ENCODE measurements at regions not wholly inside any gene's neighbourhood (a gene's known extent, or its start where the extent isn't known, plus 50 kb on each side); places are given as distances from the start of the nearest gene placed in this dataset.
"Not testable (repeated sequence)": the region's sequence is repeated elsewhere in the genome, so short reads cannot be mapped to it uniquely, and the experiment has no call there.

GRCh38 chr2:59182249-59182648, 941.1 kb upstream of the FANCL start:
- no peaks in the 10 kb centered on the region for H3K27me3 ChIP-seq (ENCODE audit: control insufficient read depth, insufficient read depth, low read length)
- H3K9ac ChIP-seq (ENCODE audit: low read length), result no peak overlapping the region
- H3K4me3 ChIP-seq (ENCODE audit: low read length), result no peak overlapping the region
- no peaks in the 10 kb centered on the region for H3K36me3 ChIP-seq (ENCODE audit: control insufficient read depth, insufficient read depth, low read length)
- no peaks in the 10 kb centered on the region for H3K4me1 ChIP-seq (ENCODE audit: control insufficient read depth, insufficient read depth, low read length)
- no peak overlapping the region for H3K27ac ChIP-seq (ENCODE audit: low read depth, low read length)

DNA sequence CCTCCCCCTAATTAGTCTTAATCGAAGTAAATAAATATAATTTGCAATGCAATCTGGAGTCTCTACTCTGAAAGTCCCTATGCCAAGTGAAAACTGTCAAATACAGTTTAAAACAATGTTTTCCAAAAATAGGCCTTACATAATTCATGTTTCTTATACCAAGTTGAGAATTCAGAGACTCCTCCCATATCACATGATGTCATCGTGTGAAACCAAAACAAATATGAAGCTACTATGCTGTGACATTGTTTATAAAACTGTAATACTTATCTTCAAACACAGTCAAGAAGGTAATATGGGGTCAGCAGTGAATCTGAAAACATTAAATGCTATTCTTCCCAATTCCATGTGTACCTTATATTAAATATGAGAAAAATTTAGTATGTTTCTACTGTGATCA, 940.2 kb upstream of the FANCL start:
- Histone ChIP-seq H3K4me3 (ENCODE audit: low read length) (no peak overlapping the region), H3K27me3 (ENCODE audit: control insufficient read depth, insufficient read depth, low read length) (no peaks in the 10 kb centered on the region), H3K36me3 (ENCODE audit: control insufficient read depth, insufficient read depth, low read length) (no peaks in the 10 kb centered on the region), H3K4me1 (ENCODE audit: control insufficient read depth, insufficient read depth, low read length) (no peaks in the 10 kb centered on the region), H3K9ac (ENCODE audit: low read length) (no peak overlapping the region), H3K27ac (ENCODE audit: low read depth, low read length) (no peak overlapping the region)

- H3K27ac ChIP-seq (ENCODE audit: low read depth, low read length), result no peak overlapping the region
- no peaks in the 10 kb centered on the region for H3K36me3 ChIP-seq (ENCODE audit: control insufficient read depth, insufficient read depth, low read length)
- no peaks in the 10 kb centered on the region for H3K27me3 ChIP-seq (ENCODE audit: control insufficient read depth, insufficient read depth, low read length)
- no peak overlapping the region for H3K4me3 ChIP-seq (ENCODE audit: low read length)
- H3K9ac ChIP-seq (ENCODE audit: low read length), result no peak overlapping the region
- H3K4me1 ChIP-seq (ENCODE audit: control insufficient read depth, insufficient read depth, low read length), result no peaks in the 10 kb centered on the region
Observed at GRCh38 chr2:59180621-59181020, 939.5 kb upstream of the FANCL start.

GRCh38 chr2:59180111-59180510, 939.0 kb upstream of the FANCL start:
- no peaks in the 10 kb centered on the region for H3K36me3 ChIP-seq (ENCODE audit: control insufficient read depth, insufficient read depth, low read length)

GRCh38 chr2:59177748-59178147, 936.6 kb upstream of the FANCL start:
- no peaks in the 10 kb centered on the region for H3K4me1 ChIP-seq (ENCODE audit: control insufficient read depth, insufficient read depth, low read length)
- H3K27me3 ChIP-seq (ENCODE audit: control insufficient read depth, insufficient read depth, low read length), result no peaks in the 10 kb centered on the region
- H3K9ac ChIP-seq (ENCODE audit: low read length), result no peak overlapping the region

More at GRCh38 chr2:59180111-59180510, 939.0 kb upstream of the FANCL start:
- H3K4me1 ChIP-seq (ENCODE audit: control insufficient read depth, insufficient read depth, low read length), result no peaks in the 10 kb centered on the region
- H3K4me3 ChIP-seq (ENCODE audit: low read length), result no peak overlapping the region
- no peak overlapping the region for H3K27ac ChIP-seq (ENCODE audit: low read depth, low read length)
- H3K27me3 ChIP-seq (ENCODE audit: control insufficient read depth, insufficient read depth, low read length), result no peaks in the 10 kb centered on the region
- H3K9ac ChIP-seq (ENCODE audit: low read length), result no peak overlapping the region

GRCh38 chr2:59176737-59177136, 935.6 kb upstream of the FANCL start:
- no peaks in the 10 kb centered on the region for H3K4me1 ChIP-seq (ENCODE audit: control insufficient read depth, insufficient read depth, low read length)
- H3K27ac ChIP-seq (ENCODE audit: low read depth, low read length), result no peak overlapping the region
- H3K36me3 ChIP-seq (ENCODE audit: control insufficient read depth, insufficient read depth, low read length), result no peaks in the 10 kb centered on the region
- H3K4me3 ChIP-seq (ENCODE audit: low read length), result no peak overlapping the region
- H3K27me3 ChIP-seq (ENCODE audit: control insufficient read depth, insufficient read depth, low read length), result no peaks in the 10 kb centered on the region
- no peak overlapping the region for H3K9ac ChIP-seq (ENCODE audit: low read length)

More at GRCh38 chr2:59177748-59178147, 936.6 kb upstream of the FANCL start:
- no peak overlapping the region for H3K4me3 ChIP-seq (ENCODE audit: low read length)
- H3K36me3 ChIP-seq (ENCODE audit: control insufficient read depth, insufficient read depth, low read length), result no peaks in the 10 kb centered on the region
- no peak overlapping the region for H3K27ac ChIP-seq (ENCODE audit: low read depth, low read length)

- no peak overlapping the region for H3K4me3 ChIP-seq (ENCODE audit: low read length)
- H3K36me3 ChIP-seq (ENCODE audit: control insufficient read depth, insufficient read depth, low read length), result no peaks in the 10 kb centered on the region
Observed at GRCh38 chr2:59174536-59175243, 933.6 kb upstream of the FANCL start.

GRCh38 chr2:59173325-59173724, 932.2 kb upstream of the FANCL start:
- H3K9ac ChIP-seq (ENCODE audit: low read length), result no peak overlapping the region
- no peaks in the 10 kb centered on the region for H3K27me3 ChIP-seq (ENCODE audit: control insufficient read depth, insufficient read depth, low read length)
- no peaks in the 10 kb centered on the region for H3K36me3 ChIP-seq (ENCODE audit: control insufficient read depth, insufficient read depth, low read length)
- no peak overlapping the region for H3K4me3 ChIP-seq (ENCODE audit: low read length)
- H3K4me1 ChIP-seq (ENCODE audit: control insufficient read depth, insufficient read depth, low read length), result no peaks in the 10 kb centered on the region
- H3K27ac ChIP-seq (ENCODE audit: low read depth, low read length), result no peak overlapping the region

More at GRCh38 chr2:59174536-59175243, 933.6 kb upstream of the FANCL start:
- H3K9ac ChIP-seq (ENCODE audit: low read length), result no peak overlapping the region
- no peak overlapping the region for H3K27ac ChIP-seq (ENCODE audit: low read depth, low read length)
- H3K4me1 ChIP-seq (ENCODE audit: control insufficient read depth, insufficient read depth, low read length), result no peaks in the 10 kb centered on the region
- no peaks in the 10 kb centered on the region for H3K27me3 ChIP-seq (ENCODE audit: control insufficient read depth, insufficient read depth, low read length)

DNA sequence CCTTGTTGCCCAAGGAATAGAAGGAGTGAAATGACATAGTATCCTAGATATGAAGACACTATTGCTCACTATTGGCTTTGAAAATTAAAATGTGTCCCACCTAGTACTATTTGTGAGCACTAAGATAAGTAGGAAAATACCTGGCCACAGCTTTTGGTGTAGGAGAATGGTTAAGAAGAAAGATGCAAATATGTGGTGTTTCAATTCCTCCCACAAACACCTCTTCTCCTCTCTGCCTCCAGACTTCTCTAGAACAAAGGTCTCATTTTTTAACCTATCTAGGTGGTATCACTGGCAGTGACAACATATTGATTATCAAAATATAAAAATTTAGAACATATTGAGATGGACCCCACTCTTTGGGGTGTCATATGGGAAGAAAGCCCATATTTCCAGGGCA, 929.9 kb upstream of the FANCL start:
- Histone ChIP-seq H3K4me1 (ENCODE audit: control insufficient read depth, insufficient read depth, low read length) (no peaks in the 10 kb centered on the region), H3K36me3 (ENCODE audit: control insufficient read depth, insufficient read depth, low read length) (no peaks in the 10 kb centered on the region), H3K4me3 (ENCODE audit: low read length) (no peak overlapping the region), H3K9ac (ENCODE audit: low read length) (no peak overlapping the region), H3K27me3 (ENCODE audit: control insufficient read depth, insufficient read depth, low read length) (no peaks in the 10 kb centered on the region), H3K27ac (ENCODE audit: low read depth, low read length) (no peak overlapping the region)

DNA sequence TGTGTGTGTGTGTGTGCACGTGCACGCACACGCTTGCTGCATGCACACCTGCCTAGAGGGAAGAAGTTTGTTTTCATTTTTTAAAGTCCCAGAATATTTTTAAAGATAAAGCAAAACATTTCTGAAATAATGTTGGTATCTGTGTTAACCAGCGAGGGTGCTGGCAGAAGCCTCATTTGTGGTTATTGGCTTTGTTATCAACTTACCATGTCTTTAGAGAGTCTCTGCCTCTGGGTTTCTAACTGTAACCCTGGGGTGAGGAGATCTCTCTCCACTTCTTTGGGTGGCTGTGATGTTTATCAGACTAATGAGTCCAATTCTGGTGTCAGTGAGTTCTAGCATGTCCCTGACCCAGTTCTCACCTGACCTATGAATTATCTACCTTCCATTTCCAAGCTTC, 927.6 kb upstream of the FANCL start:
- no peaks in the 10 kb centered on the region for H3K4me1 ChIP-seq (ENCODE audit: control insufficient read depth, insufficient read depth, low read length)
- no peaks in the 10 kb centered on the region for H3K27me3 ChIP-seq (ENCODE audit: control insufficient read depth, insufficient read depth, low read length)
- H3K36me3 ChIP-seq (ENCODE audit: control insufficient read depth, insufficient read depth, low read length), result no peaks in the 10 kb centered on the region
- H3K27ac ChIP-seq (ENCODE audit: low read depth, low read length), result no peak overlapping the region
- H3K4me3 ChIP-seq (ENCODE audit: low read length), result no peak overlapping the region
- no peak overlapping the region for H3K9ac ChIP-seq (ENCODE audit: low read length)

GRCh38 chr2:59167514-59167913, 926.4 kb upstream of the FANCL start:
- H3K27me3 ChIP-seq (ENCODE audit: control insufficient read depth, insufficient read depth, low read length), result no peaks in the 10 kb centered on the region
- no peak overlapping the region for H3K9ac ChIP-seq (ENCODE audit: low read length)
- H3K4me3 ChIP-seq (ENCODE audit: low read length), result no peak overlapping the region
- H3K27ac ChIP-seq (ENCODE audit: low read depth, low read length), result no peak overlapping the region
- H3K4me1 ChIP-seq (ENCODE audit: control insufficient read depth, insufficient read depth, low read length), result no peaks in the 10 kb centered on the region
- no peaks in the 10 kb centered on the region for H3K36me3 ChIP-seq (ENCODE audit: control insufficient read depth, insufficient read depth, low read length)

- H3K27me3 ChIP-seq (ENCODE audit: control insufficient read depth, insufficient read depth, low read length); H3K4me3 ChIP-seq (ENCODE audit: low read length); H3K4me1 ChIP-seq (ENCODE audit: control insufficient read depth, insufficient read depth, low read length); H3K27ac ChIP-seq (ENCODE audit: low read depth, low read length); H3K9ac ChIP-seq (ENCODE audit: low read length); H3K36me3 ChIP-seq (ENCODE audit: control insufficient read depth, insufficient read depth, low read length): not testable (repeated sequence)
Observed at GRCh38 chr2:59157908-59158307, 916.8 kb upstream of the FANCL start.

DNA sequence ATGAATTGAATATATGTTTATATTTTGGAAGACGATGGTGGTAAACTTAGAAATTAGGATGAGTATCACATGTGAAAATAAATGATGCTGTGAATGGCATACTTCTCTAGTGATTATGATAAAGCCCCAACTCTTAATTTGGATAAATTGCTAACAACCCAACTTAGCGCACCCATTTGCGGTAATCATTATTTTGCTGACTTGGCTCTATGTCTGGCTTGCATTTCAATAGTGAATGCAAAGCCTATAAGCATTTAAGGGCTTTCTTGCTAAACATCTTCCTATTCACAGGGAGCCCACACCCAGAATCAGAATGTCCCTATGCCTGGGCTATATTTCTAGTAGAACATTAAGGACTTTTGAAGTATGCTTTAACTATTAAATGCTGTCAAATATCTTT, 910.7 kb upstream of the FANCL start:
- Histone ChIP-seq H3K27me3 (ENCODE audit: control insufficient read depth, insufficient read depth, low read length) (no peaks in the 10 kb centered on the region), H3K4me3 (ENCODE audit: low read length) (no peak overlapping the region)

More for the DNA sequence above, 910.7 kb upstream of the FANCL start:
- Histone ChIP-seq H3K36me3 (ENCODE audit: control insufficient read depth, insufficient read depth, low read length) (no peaks in the 10 kb centered on the region), H3K9ac (ENCODE audit: low read length) (no peak overlapping the region), H3K27ac (ENCODE audit: low read depth, low read length) (no peak overlapping the region), H3K4me1 (ENCODE audit: control insufficient read depth, insufficient read depth, low read length) (no peaks in the 10 kb centered on the region)

All from rectal smooth muscle tissue (tissue), 1 donor.